Parathyroid adenoma (tissue), 2 donors: ENCODE measurements at regions not wholly inside any gene's neighbourhood (a gene's known extent, or its start where the extent isn't known, plus 50 kb on each side); places are given as distances from the start of the nearest gene placed in this dataset.

Experiments used
- H2AFZ ChIP-seq: fragments of 300-600 bp; sonication (generic); one replicate; pipeline ENCODE4 v1.7.0; 2017; ENCODE audit warnings: antibody characterized with exemption, mild to moderate bottlenecking
- H3K27ac ChIP-seq: fragments of 300-600 bp; sonication (generic); one replicate; pipeline ENCODE4 v1.7.0; 2017
- H3K27me3 ChIP-seq: fragments of 300-600 bp; sonication (generic); one replicate; pipeline ENCODE4 v1.7.0; 2017; ENCODE audit warnings: low read length; ENCODE audit not compliant: control insufficient read depth, insufficient read depth
- H3K36me3 ChIP-seq: fragments of 300-600 bp; sonication (generic); one replicate; pipeline ENCODE4 v1.7.0; 2017; ENCODE audit warnings: low read length; ENCODE audit not compliant: control insufficient read depth, insufficient read depth
- H3K4me1 ChIP-seq: fragments of 300-600 bp; sonication (generic); one replicate; pipeline ENCODE4 v1.7.0; 2017; ENCODE audit warnings: control low read depth
- H3K4me2 ChIP-seq: fragments of 300-600 bp; sonication (generic); one replicate; pipeline ENCODE4 v1.7.0; 2017; ENCODE audit warnings: low read length
- H3K4me3 ChIP-seq: fragments of 300-600 bp; sonication (generic); one replicate; pipeline ENCODE4 v1.7.0; 2017; ENCODE audit warnings: low read depth, low read length
- H3K79me2 ChIP-seq: fragments of 300-600 bp; sonication (generic); one replicate; pipeline ENCODE4 v1.7.0; 2017; ENCODE audit warnings: control low read depth
- H3K9ac ChIP-seq: fragments of 300-600 bp; sonication (generic); one replicate; pipeline ENCODE4 v1.7.0; 2017; ENCODE audit warnings: mild to moderate bottlenecking
- H3K9me3 ChIP-seq: fragments of 300-600 bp; sonication (generic); one replicate; pipeline ENCODE4 v1.7.0; 2017; ENCODE audit warnings: low read length; ENCODE audit not compliant: control insufficient read depth
- CTCF ChIP-seq: fragments of 300-600 bp; sonication (generic); IDR thresholded peaks from one replicate; pipeline ENCODE4 v1.7.0; 2017; ENCODE audit warnings: antibody characterized with exemption, mild to moderate bottlenecking
- donor health status: primary hyperparathyroidism.

- Histone ChIP-seq H3K27ac (no peak overlapping the region), H2AFZ (no peak overlapping the region), H3K4me3 (no peak overlapping the region), H3K27me3 (no peaks in the 10 kb centered on the region), H3K79me2 (peaks cover 46% of the 10 kb centered on the region), H3K4me1 (peaks cover 33% of the 10 kb centered on the region), H3K36me3 (no peaks in the 10 kb centered on the region), H3K9ac (no peak overlapping the region), H3K9me3 (no peaks in the 10 kb centered on the region), H3K4me2 (no peak overlapping the region)
- TF ChIP-seq CTCF, result no peak
These were observed 161.0 kb downstream of the SEC14L1 start for GRCh38 chr17:77301694-77302266.

GRCh38 chr17:77302682-77303081 is 161.9 kb downstream of the SEC14L1 start:
- Histone ChIP-seq H3K4me2 (no peak overlapping the region), H3K9ac (no peak overlapping the region), H3K4me3 (no peak overlapping the region), H3K9me3 (no peaks in the 10 kb centered on the region), H3K4me1 (peaks cover 35% of the 10 kb centered on the region), H3K36me3 (no peaks in the 10 kb centered on the region), H3K79me2 (peaks cover 49% of the 10 kb centered on the region), H3K27ac (no peak overlapping the region), H3K27me3 (no peaks in the 10 kb centered on the region), H2AFZ (no peak overlapping the region)
- no peak for TF ChIP-seq CTCF

- Histone ChIP-seq H3K4me3 (no peak overlapping the region), H3K79me2 (peaks cover 52% of the 10 kb centered on the region), H3K4me1 (peaks cover 36% of the 10 kb centered on the region), H3K9me3 (no peaks in the 10 kb centered on the region), H3K36me3 (no peaks in the 10 kb centered on the region), H3K27me3 (no peaks in the 10 kb centered on the region), H3K27ac (no peak overlapping the region), H3K4me2 (no peak overlapping the region), H3K9ac (no peak overlapping the region), H2AFZ (no peak overlapping the region)
- no peak for TF ChIP-seq CTCF
These were observed 162.9 kb downstream of the SEC14L1 start for GRCh38 chr17:77303620-77304019.

- Histone ChIP-seq H3K36me3 (no peaks in the 10 kb centered on the region), H3K4me3 (no peak overlapping the region), H3K9me3 (no peaks in the 10 kb centered on the region), H3K4me1 (peaks cover 36% of the 10 kb centered on the region), H3K79me2 (peaks cover 47% of the 10 kb centered on the region), H3K9ac (no peak overlapping the region), H2AFZ (no peak overlapping the region), H3K27ac (no peak overlapping the region), H3K27me3 (no peaks in the 10 kb centered on the region), H3K4me2 (no peak overlapping the region)
- TF ChIP-seq CTCF, result no peak
These were observed 163.4 kb downstream of the SEC14L1 start for GRCh38 chr17:77304051-77304745.
